ENCODE measurements at regions not wholly inside any gene's neighbourhood (a gene's known extent, or its start where the extent isn't known, plus 50 kb on each side); places are given as distances from the start of the nearest gene placed in this dataset.
"Not testable (repeated sequence)": the region's sequence is repeated elsewhere in the genome, so short reads cannot be mapped to it uniquely, and the experiment has no call there.

GRCh38 chr9:73056245-73056644 lies 95.4 kb upstream of the ANXA1 start:
- TF ChIP-seq, protein P1, sequence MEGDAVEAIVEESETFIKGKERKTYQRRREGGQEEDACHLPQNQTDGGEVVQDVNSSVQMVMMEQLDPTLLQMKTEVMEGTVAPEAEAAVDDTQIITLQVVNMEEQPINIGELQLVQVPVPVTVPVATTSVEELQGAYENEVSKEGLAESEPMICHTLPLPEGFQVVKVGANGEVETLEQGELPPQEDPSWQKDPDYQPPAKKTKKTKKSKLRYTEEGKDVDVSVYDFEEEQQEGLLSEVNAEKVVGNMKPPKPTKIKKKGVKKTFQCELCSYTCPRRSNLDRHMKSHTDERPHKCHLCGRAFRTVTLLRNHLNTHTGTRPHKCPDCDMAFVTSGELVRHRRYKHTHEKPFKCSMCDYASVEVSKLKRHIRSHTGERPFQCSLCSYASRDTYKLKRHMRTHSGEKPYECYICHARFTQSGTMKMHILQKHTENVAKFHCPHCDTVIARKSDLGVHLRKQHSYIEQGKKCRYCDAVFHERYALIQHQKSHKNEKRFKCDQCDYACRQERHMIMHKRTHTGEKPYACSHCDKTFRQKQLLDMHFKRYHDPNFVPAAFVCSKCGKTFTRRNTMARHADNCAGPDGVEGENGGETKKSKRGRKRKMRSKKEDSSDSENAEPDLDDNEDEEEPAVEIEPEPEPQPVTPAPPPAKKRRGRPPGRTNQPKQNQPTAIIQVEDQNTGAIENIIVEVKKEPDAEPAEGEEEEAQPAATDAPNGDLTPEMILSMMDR (IDR thresholded peaks at IDR 0.05) = no peak
- ATAC-seq (ENCODE audit: low FRiP score) (peak; percentile 96), DNase-seq (ENCODE audit: low spot score) (no peak)

DNA sequence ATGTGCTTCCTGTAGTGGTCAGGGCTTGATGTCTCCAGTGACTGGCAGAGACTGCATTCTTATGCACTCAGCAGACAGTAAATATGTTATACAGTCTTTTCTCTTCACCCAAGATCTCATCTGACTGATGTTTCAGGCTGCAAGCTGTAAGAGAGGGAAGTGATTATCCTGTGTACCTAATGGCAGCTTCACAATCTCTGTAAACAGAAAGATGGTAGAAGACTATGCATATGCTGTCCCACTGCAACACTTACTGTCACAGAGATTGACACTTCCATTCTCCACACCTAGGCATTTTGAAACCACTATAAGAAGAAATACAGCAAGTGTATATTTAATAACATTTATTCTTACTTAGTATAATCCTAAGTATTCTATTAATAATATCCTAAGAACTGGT lies 97.6 kb upstream of the ANXA1 start:
- ATAC-seq (ENCODE audit: low FRiP score) (no peak), DNase-seq (ENCODE audit: low spot score) (no peak)
- TF ChIP-seq, protein P1 (IDR thresholded peaks at IDR 0.05) = no peak

- DNase-seq (ENCODE audit: low spot score) (no peak), ATAC-seq (ENCODE audit: low FRiP score) (no peak)
- TF ChIP-seq, protein P1 (IDR thresholded peaks at IDR 0.05) = no peak
Observed at GRCh38 chr9:73053543-73053942, 98.1 kb upstream of the ANXA1 start.

GRCh38 chr9:73050887-73051550 lies 98.2 kb upstream of the ALDH1A1 start:
- DNase-seq (ENCODE audit: low spot score) (no peak), ATAC-seq (ENCODE audit: low FRiP score) (no peak)
- TF ChIP-seq, protein P1 (IDR thresholded peaks at IDR 0.05) = no peak

- ATAC-seq (ENCODE audit: low FRiP score) (no peak), DNase-seq (ENCODE audit: low spot score) (no peak)
- TF ChIP-seq, protein P1 (IDR thresholded peaks at IDR 0.05) = no peak
Observed at GRCh38 chr9:73050065-73050816, 97.4 kb upstream of the ALDH1A1 start.

- ATAC-seq (ENCODE audit: low FRiP score) = no peak
- TF ChIP-seq, protein P1 (IDR thresholded peaks at IDR 0.05) = no peak
- no peak for DNase-seq (ENCODE audit: low spot score)
Observed at GRCh38 chr9:73049280-73049679, 96.4 kb upstream of the ALDH1A1 start.

DNA sequence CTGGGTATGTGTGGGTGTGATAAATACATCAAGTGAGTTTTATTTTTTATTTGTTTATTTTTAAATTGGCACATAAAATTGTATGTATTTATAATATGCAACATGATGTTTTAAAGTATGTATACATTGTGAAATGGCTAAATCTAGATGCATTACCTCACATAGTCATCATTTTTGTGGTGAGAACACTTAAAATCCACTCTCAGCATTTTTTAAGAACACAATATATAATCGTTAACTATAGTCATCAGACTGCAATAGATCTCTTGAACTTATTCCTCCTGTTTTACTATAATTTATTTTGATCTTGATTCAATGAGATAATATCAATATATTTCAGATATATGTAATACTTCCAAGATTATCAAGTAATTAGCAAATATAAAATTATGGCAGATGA lies 93.9 kb upstream of the ALDH1A1 start:
- ATAC-seq (ENCODE audit: low FRiP score) = no peak
- TF ChIP-seq, protein P1 (IDR thresholded peaks at IDR 0.05) = no peak
- DNase-seq (ENCODE audit: low spot score) = no peak

- DNase-seq (ENCODE audit: low spot score); ATAC-seq (ENCODE audit: low FRiP score): not testable (repeated sequence)
Observed at GRCh38 chr9:73044776-73045175, 91.9 kb upstream of the ALDH1A1 start.

All from omental fat pad (tissue), 3 donors.